ENCODE measurements at regions not wholly inside any gene's neighbourhood (a gene's known extent, or its start where the extent isn't known, plus 50 kb on each side); places are given as distances from the start of the nearest gene placed in this dataset.
"Not testable (repeated sequence)": the region's sequence is repeated elsewhere in the genome, so short reads cannot be mapped to it uniquely, and the experiment has no call there.

DNA sequence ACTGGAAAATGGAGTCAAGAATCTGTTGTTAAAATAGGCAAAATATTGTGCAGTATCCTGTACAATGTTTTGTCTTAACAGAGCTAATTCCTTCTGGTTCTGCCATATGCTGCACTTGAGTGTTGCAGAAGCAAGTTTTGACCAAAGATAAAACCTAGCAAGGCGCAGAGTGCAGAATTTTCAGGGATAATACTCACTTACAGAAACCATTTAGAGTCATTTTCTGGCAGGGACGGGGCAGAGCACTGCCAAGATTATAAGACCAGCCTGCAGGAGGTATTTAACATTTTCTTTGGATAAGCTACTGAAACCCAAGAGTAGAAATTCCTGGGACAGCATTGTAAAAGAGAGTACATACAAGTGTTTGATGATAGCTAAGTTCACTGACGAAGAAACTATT lies 159.5 kb upstream of the EDNRB start:
- no peak for DNase-seq (ENCODE audit: low read depth)

DNA sequence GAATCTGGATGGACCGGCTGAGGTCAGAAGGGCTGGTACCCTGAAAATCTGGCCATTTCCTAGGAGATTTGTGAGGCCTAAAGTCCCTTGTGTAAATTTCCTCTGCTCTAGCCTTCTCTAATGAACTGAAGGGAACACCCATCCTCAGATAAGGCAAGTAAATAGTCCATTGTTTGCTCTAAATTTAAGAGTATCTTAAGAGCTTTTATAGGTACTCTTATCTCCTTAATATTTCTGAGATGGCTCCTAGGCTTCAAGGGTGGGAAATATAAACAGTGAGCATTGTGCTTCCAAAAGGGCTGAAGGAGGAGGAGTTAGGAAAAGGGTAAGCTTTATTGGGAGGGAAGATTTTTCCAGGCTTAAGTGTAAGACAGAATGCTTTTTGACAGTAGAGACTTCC lies 148.7 kb upstream of the EDNRB start:
- no peak for DNase-seq (ENCODE audit: low read depth)

DNA sequence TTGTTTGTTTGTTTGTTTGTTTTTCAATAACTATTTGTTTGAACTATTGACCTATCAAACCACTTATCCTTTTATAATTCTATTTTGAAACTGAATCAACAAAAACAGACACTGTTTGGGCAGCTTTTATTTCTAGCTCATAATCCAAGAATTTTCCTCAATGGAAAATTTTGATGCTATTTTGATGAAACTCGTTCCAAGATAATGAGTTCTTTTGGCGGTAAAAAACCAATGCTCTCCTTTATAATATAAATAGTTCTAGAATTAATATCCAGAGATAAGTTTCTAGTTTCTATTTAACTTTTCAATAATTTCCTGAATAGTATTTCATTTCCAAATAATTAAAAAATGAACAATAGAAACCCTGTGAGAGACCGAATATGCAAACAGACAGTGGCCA lies 146.5 kb upstream of the EDNRB start:
- no peak for DNase-seq (ENCODE audit: low read depth)

DNA sequence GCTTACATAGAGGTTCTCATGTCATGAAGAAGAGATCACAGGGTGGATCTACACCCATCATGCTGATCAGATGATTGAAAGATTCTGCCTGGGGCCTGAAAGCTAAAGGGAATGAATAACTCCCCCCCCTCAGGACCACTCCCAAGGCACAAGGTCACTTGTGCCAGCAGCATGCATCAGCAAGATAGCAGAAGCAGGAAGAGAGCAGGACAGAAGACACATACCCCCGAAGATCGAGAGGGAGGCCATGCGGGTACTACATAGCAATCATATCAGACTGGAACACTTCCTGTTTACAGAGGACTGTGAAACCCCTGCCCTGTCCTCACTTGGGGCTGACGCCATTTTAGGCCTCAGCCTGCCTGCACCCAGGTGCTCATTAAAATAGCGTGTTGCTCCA lies 143.2 kb upstream of the EDNRB start:
- no peak for DNase-seq (ENCODE audit: low read depth)

DNA sequence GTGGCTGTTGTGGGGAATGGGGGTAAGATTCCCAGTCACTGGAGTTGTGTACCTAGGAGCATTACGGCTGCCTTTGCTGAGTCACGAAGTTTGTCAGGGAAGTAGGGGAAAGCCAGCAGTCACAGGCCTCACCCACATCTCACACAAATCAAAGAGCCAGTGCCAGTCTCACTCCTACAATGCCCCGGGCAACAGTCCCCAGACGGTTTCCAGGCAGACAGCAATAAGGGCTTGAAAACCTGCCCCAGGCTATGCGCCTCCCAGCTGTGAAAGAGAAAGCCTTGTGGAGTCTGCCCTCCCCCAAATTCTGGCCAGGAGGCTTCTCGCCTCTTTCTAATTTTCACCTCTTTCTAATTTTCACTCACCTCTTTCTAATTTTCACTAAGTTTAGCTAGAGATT lies 142.3 kb upstream of the EDNRB start:
- no peak for DNase-seq (ENCODE audit: low read depth)

DNA sequence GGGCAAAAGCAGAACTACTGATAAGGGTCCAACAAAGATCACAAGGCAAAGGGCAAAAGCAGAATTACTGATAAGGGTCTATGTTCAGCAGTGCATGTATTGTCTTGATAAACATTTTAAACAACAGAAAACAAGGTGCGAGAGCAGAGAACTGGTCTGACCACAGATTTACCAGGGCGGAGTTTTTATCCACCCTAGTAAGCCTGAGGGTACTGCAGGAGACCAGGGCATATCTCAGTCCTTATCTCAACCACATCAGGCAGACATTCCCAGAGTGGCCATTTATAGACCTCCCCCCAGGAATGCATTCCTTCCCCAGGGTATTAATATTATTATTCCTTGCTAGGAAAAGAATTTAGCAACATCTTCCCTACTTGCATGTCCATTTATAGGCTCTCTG lies 138.2 kb upstream of the EDNRB start:
- DNase-seq (ENCODE audit: low read depth) = not testable (repeated sequence)

DNA sequence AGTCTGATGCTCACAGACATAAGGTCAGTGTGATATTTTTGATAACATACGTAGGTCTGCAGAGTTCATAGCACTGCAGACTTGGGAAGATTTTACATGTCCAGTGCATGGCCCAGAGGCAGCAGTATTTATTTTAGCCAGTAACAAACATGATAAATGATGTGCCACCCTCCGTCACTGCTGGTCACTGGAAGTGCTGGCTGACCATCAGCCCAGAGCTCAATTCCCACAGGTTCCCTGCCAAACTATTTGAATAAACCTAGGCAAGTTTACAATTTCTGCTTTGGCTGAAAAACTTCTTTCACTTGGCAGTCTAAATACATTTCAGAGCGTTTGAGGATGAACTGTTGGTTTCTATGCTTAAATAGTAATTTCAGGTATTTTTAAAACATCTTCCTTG lies 135.5 kb upstream of the EDNRB start:
- no peak for DNase-seq (ENCODE audit: low read depth)

DNA sequence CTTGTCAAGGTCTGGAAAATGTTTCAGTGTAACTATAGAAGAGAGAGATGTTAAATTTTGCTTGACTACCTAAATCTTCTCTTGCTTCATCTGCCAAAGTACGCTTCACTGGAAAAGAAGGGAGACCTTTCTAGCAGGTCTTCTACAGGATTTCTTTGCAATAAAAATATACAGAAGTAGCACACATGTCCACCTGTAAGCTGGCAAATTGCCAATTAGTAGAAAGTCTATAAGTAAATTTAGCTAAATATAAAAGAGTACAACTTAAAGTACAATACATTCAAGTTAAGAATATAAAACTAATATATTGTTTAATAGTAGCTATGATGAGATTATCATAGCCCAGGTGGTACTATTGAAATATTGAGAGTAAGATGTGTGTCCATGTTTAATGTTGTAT lies 128.5 kb upstream of the EDNRB start:
- no peak for DNase-seq (ENCODE audit: low read depth)

DNA sequence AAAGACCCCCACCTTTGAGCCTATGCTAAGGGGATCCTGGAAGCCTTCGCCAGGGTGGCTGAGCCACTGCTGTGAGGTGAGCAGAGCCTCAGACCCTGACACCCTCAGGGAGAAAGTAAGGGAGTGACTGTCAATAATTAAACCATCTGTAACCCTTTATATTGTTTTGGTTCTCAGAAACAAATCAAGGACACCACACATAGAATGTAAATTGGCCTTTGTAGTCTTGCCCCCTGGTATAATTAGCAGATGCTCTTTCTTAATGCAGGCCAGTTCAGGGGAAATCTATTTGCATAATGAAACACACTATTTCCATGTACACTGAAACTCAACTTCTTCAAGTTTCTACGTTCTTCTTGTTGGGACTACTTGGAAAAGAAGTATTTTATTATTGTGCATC lies 127.7 kb upstream of the EDNRB start:
- DNase-seq (ENCODE audit: low read depth) = no peak

DNA sequence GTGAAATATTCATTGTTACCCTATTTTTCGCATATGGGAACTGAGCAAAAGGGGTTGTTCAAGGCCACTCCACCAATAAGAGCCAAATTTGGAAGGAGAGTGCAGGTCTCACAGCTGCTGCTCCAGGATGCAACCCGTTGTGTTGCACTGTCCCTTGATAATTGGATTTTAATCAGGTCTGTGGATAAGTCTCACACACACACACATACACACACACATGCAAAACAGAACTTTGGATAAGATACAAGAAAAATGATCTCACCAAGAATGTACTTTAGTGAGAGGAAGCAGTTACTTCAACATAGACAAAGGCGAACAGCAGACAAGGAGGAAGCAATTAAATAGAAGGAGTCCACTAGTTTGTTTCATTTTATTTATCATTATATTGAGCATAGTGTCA lies 127.3 kb upstream of the EDNRB start:
- no peak for DNase-seq (ENCODE audit: low read depth)

DNA sequence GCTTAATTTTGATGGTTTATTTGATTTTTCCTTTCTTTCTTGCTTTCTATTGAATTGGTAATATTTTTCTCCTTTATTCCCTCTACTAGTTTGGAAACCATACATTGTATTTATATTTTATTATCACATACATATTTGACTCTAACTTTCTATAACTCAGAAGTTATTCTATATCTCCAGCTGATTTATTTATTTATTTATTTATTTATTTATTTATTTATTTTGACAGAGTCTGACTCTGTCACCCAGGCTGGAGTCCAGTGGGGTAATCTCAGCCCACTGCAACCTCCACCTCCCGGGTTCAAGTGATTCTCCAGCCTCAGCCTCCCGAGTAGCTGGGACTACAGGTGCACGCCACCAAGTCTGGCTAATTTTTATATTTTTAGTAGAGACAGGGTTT lies 122.7 kb upstream of the EDNRB start:
- not testable (repeated sequence) for DNase-seq (ENCODE audit: low read depth)

DNA sequence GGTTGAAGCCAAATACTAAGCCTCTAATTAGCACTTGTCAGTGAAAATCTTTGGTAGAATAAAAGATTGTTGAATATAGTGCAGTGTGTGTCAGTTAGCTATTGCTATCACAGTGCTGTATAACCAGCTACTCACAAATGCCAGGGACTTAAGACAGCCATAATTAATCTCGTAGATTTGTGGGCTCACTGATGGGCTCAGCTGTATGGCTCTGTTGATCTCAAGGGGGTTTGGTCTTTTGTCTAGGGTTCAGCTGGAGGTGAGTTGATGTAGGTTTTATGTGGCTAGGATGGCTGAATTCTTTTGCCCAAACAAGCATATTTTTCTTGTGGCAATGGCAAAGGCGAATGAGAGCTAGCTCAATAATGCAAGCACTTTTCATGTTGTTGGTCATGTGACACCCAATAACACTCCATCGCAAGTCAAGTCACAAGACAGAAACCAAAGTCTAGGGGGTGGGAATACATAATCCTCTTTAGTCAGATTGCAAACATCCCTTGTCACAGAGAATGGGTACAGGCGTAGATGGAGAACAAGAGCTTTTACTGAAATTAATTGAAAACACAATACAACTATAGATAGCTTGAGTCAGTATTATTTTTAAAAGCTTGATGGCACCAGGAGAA lies 121.7 kb upstream of the EDNRB start:
- DNase-seq (ENCODE audit: low read depth) = no peak

DNA sequence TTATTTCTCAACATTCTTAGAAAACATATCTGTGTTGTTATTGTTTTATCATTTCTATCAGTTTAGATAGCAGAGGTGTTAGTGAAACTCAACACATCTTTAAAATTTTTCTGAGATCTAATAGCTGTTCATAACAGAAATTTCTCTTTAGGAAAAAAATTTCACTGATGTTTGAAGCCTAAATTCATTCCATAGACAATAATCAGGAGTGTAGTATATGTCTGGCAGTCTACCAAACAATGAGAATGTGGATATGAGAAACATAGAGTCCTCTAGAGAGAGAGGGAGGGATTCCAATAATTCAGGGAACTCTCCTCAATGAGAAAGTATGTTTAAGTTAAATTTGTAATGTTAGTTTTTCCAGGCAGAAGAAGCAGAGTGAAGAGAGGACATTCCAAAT lies 118.2 kb upstream of the EDNRB start:
- no peak for DNase-seq (ENCODE audit: low read depth)

DNA sequence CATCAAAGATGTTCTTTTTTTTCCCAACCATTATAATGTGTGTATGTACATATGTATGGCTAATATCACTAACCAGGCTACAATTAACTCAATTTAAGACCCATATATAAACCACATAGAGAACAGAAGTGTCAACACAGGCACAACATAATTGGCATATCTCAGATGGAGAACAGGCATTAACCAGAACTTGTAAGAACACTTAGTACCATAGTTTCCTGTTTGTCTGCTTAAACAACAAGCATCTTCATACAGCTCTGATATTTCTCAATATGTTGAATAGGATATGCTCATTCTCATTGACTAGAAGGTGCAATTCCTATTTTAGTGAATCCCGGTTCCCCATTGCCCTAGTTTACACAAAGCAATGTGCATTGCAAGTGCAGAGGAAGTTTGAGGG lies 116.9 kb upstream of the EDNRB start:
- DNase-seq (ENCODE audit: low read depth) = no peak

DNA sequence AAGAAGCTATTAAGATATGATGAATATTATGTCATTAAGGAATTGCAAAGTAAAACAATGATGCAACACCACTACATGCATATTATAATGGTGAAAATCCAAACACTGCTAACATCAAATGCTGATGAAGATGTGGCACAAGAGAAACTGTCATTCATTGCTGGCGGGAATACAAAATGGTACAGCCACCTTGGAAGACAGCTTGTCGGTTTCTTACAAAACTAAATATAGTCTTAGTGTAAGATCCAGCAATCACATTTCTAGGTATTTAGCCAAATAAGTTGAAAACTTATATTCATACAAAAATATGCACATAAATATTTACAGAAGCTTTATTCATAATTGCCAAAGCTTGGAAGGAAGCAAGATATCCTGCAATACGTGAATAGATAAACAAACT lies 114.9 kb upstream of the EDNRB start:
- DNase-seq (ENCODE audit: low read depth) = no peak

DNA sequence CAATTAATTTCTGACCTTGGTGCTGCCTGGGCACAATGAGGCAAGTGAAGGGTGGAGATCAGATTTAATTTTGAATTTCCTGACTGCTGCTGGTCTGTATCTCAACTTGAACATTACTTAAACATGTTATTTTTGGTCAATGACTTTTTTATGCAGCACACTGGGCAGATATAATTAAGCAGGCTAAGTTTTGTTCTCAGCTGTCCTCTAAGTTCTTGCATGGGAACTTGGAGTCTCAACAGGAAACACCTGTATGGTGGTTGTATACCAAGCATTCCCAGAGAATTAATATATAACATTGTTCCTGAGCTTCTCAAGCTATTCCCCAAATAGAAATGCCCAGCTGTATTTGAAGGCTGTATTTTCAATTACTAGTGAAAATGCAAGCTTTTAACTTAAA lies 113.5 kb upstream of the EDNRB start:
- no peak for DNase-seq (ENCODE audit: low read depth)

DNA sequence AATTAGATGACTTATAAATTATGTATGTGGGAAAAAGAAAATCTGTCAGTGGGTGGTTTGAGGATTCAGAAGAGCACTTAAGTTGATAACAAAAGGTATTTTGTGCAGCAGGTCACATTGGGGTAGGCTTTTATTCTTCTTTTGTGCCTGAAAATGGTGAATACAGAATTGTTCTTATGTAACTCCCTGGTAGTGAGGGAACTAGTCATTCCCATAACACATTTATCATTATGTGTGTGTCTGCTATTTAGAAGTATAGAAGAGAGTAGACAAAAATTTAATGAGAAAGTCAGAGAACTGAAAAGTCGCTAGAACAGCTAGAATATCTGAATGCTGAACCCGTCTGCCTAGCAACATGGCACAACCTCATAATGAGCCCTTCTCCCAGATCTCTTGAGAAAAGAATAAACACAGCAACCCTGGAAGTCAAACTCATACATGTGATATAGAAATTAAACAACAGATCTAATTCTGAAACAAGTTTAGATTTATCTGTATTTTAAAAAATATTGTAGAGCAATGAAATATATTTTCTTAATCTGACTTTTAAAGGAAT lies 111.8 kb upstream of the EDNRB start:
- DNase-seq (ENCODE audit: low read depth) = no peak

DNA sequence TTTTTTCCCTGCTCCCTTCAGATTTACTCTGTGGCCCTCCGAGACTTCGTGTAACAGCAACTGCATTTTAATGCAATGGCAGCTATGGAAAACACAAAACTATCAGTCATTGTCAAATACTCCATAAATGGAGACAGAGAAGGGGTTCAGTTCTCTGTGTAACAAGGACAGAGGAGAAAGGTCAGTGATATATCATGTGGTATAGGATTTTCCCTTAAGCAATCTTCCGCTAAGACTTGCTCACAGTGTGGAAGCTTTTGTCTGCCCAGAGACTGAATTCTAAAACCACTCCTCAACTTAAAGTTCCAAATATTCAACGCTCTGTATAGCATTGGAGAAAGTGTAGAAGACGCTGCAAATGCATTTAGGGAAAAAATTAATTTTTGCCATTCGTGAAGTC lies 111.3 kb upstream of the EDNRB start:
- DNase-seq (ENCODE audit: low read depth) = no peak

DNA sequence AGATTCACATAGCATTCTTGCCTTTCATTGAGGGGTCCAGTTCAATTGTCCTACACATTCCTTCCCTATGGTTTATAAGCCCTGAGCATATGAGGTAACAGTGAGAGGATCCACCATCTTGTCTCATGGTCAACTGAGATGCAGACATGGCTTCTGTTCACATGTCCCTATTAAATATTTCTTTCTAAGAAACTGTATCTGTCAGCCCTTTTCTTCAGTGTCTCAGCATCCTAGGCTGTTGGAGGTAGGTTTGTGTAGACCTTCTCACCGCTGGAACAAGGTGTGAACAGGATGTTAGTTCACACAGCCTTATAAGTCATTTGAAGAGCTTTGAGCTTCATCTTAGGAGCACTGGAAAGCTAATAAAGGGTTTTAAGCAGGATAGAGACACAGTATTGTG lies 110.3 kb upstream of the EDNRB start:
- no peak for DNase-seq (ENCODE audit: low read depth)

DNA sequence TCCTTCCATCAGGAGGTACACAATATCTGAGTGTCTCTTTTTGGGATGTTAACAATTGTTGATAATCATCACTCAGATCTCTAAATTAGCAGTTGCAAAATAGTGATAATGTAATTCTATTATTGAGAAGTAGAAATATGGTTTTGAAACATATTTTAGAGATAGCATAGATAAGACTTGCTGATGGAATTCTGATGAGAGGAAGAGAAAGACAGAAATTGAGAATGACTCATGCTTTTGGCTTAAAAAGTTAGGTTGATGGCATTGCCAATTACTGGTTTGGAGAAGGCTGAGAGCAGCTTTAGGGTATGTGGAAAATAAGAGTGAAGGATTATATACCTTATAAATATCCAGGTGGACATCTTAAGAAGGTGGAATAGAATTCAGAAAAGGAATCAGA lies 106.4 kb upstream of the EDNRB start:
- no peak for DNase-seq (ENCODE audit: low read depth)

DNA sequence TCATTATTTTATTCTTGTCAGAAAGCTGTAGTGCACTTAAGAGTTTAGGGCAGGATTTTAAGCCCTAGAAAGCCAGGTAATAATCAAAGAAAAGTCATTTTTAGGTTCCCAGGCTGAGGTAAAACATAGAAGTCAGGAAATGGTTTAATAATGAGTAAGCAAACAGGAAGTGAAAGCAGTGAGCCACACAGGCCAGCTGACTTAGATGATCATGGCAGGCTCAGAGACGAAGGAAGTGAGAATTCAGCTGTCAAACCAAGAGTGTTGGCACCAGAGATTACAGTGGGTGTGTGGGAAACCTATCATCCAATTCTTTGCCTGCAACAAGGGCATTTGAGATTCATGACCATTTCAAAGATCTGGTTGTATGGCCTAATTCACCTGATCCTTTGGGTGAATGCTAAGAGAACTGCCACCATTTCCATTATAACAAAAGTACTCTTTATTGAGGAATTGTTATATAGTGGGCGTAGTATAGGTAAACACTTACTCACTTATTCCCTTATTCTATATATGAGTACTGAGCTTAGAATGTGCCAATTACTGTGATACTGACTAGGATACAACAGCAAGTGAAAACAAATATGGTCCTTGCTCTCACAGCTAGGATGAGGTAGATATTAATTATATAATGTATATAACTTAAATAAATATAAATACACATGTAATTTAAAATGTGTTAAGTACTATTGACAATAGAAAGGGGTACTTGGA lies 103.7 kb upstream of the EDNRB start:
- no peak for DNase-seq (ENCODE audit: low read depth)

DNA sequence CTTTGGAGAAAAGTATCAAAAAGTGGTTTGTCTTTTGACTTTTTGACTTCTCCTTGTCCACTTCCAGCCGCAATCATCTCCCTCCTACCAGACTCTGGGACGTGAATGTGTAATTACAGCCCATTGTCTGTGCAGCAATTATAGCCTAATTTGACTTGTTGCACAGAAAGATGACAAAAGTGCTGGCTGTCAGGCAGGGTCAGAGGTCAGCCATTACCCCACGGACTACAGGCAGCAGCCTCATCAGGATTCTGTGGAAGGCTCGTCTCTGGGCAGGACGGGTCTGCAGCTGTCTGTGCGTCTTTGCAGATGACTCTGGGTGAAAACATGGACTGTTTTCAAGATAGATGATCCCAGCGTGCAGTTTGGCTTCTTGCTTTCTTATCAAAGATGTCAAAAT lies 102.2 kb upstream of the EDNRB start:
- no peak for DNase-seq (ENCODE audit: low read depth)

DNA sequence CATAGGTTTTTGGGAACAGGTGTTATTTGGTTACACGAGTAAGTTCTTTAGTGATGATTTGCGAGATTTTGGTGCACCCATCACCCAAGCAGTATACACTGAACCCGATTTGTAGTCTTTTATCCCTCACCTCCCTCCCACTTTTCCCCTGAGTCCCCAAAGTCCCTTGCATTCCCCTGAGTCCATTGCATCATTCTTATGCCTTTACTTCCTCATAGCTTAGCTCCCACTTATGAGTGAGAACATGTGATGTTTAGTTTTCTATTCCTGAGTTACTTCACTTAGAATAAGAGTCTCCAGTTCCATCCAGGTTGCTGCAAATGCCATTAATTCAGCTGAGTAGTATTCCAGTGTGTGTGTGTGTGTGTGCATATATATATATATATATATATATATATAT lies 97.2 kb upstream of the EDNRB start:
- DNase-seq (ENCODE audit: low read depth) = no peak

DNA sequence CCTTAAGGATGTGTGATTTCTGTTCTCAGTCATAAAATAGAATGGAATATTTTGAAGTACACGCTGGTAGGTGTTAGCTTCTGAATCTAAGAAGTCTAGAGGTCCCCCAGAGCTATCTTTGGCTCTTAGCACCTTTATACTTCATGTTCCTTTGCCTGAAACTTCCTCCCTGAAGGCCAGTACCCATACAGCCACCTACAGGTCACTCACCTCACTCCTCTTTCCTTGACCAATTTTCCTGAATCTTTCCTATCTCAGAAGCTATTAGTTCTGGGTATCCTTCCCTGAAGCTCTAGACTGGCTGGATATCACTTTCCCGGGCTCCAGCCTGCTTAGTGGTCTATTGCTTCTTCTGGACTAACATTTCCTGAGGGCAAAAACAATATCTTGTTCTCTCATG lies 93.4 kb upstream of the EDNRB start:
- DNase-seq (ENCODE audit: low read depth) = no peak
